ENCODE measurements at regions not wholly inside any gene's neighbourhood (a gene's known extent, or its start where the extent isn't known, plus 50 kb on each side); places are given as distances from the start of the nearest gene placed in this dataset.

DNA sequence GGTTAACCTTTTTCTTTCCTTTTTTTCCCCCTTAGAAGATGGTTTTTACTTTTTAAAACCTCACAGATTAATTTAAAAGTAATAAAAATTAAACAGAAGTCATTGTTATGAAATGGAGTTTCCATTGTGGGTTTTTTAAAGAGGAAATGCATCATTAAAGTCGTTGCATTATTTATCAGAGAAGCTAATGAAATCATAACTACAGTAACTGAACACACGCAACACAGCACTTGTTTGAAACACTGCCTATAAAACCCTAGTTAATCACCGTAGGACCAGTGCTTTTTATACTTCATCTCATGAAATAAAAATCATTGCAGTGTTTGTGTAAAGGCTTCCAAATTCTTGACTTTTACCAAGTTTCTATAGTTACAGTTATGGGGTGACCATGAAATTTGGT is 82.4 kb upstream of the NTRK2 start:
- TF ChIP-seq CTCF (conservative IDR thresholded peaks at IDR 0.05; ENCODE audit: low read depth, low read length) (no peak), EZH2 (IDR thresholded peaks at IDR 0.05; ENCODE audit: low read length, unreplicated experiment) (no peak), EZH2phosphoT487 (IDR thresholded peaks at IDR 0.05; ENCODE audit: borderline replicate concordance, low read length) (no peak)
